MM.1S (cell line): ENCODE measurements at regions not wholly inside any gene's neighbourhood (a gene's known extent, or its start where the extent isn't known, plus 50 kb on each side); places are given as distances from the start of the nearest gene placed in this dataset.

Experiments
- CTCF ChIP-seq: fragments of 300-600 bp; sonication (generic); IDR thresholded peaks from 2 replicates; pipeline ENCODE4 v1.5.1; 2016; ENCODE audit warnings: antibody characterized with exemption, low read length, mixed read lengths
- EZH2 ChIP-seq: fragments of 300-600 bp; sonication (generic); optimal IDR thresholded peaks from 2 replicates; pipeline ENCODE3; 2017; ENCODE audit warnings: low read depth, mild to moderate bottlenecking, antibody characterized with exemption, low read length, mixed read lengths

DNA sequence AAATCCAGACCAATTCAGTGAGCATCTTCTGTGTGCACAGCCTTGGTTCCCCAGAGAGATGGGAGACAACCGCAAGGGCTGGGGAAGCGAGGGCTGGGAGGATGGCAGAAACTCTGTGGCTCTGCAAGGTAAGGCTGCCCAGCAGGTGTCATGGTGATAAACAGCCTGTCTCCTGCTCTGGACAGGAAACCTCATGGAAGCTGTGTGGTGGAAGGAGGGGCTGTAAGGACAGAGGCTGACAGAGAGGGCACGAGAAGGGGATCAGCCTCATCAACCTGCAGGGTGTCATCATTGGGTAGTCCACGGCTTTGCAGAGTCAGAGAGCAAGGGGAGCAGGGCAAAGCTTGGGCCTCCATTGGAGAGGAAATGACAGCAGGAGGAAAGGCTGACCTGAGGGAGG, 138.4 kb upstream of the CADM1 start:
- TF ChIP-seq CTCF (no peak), EZH2 (no peak)
